CD4-positive, alpha-beta T cell treated with Interferon alpha-2 for 1 hour (primary cell): ENCODE measurements at regions not wholly inside any gene's neighbourhood (a gene's known extent, or its start where the extent isn't known, plus 50 kb on each side); places are given as distances from the start of the nearest gene placed in this dataset.

ENCODE experiments used
- DNase-seq, 2 donors: peaks; one replicate each; pipeline ENCODE4 v3.0.0-alpha.2; 2020 to 2022

- DNase-seq: peak; percentile 18 to 63
These were observed 50.6 kb upstream of the YWHAQ start for GRCh38 chr2:9681427-9681817.

GRCh38 chr2:9685637-9686036 lies 54.8 kb upstream of the YWHAQ start:
- DNase-seq: no peak

- DNase-seq: no peak
These were observed 55.3 kb upstream of the YWHAQ start for GRCh38 chr2:9686061-9686460.

GRCh38 chr2:9690252-9690651 lies 59.5 kb upstream of the YWHAQ start:
- no peak for DNase-seq

- DNase-seq: no peak
These were observed 60.1 kb upstream of the YWHAQ start for GRCh38 chr2:9690716-9691498.

GRCh38 chr2:9692456-9693195 lies 61.8 kb upstream of the YWHAQ start:
- DNase-seq: peak in 1 of 2 donors; percentile 11

GRCh38 chr2:9693196-9693491 lies 62.3 kb upstream of the YWHAQ start:
- DNase-seq: peak; percentile 7 to 24

GRCh38 chr2:9693646-9694045 lies 62.8 kb upstream of the YWHAQ start:
- no peak for DNase-seq

GRCh38 chr2:9694661-9695234 lies 64.0 kb upstream of the YWHAQ start:
- no peak for DNase-seq

- no peak for DNase-seq
These were observed 65.1 kb upstream of the YWHAQ start for GRCh38 chr2:9695941-9696340.

GRCh38 chr2:9696731-9697130 lies 65.9 kb upstream of the YWHAQ start:
- no peak for DNase-seq

GRCh38 chr2:9697909-9698308 lies 67.1 kb upstream of the YWHAQ start:
- peak in 1 of 2 donors; percentile 20 for DNase-seq

- no peak for DNase-seq
These were observed 68.6 kb upstream of the YWHAQ start for GRCh38 chr2:9699139-9700108.

- no peak for DNase-seq
These were observed 69.3 kb upstream of the YWHAQ start for GRCh38 chr2:9700109-9700495.

- no peak for DNase-seq
These were observed 71.8 kb upstream of the YWHAQ start for GRCh38 chr2:9702604-9703084.

- DNase-seq: peak; percentile 90 to 95
These were observed 72.4 kb upstream of the YWHAQ start for GRCh38 chr2:9703085-9703678.

- peak; percentile 55 to 65 for DNase-seq
These were observed 73.0 kb upstream of the YWHAQ start for GRCh38 chr2:9703701-9704221.

GRCh38 chr2:9704600-9704999 lies 73.8 kb upstream of the YWHAQ start:
- no peak for DNase-seq

GRCh38 chr2:9705196-9705595 lies 74.4 kb upstream of the YWHAQ start:
- DNase-seq: no peak

GRCh38 chr2:9707008-9707407 lies 76.2 kb upstream of the YWHAQ start:
- no peak for DNase-seq

GRCh38 chr2:9707611-9708160 lies 76.9 kb upstream of the YWHAQ start:
- DNase-seq: no peak
